CD14-positive monocyte (primary cell): ENCODE measurements at regions not wholly inside any gene's neighbourhood (a gene's known extent, or its start where the extent isn't known, plus 50 kb on each side); places are given as distances from the start of the nearest gene placed in this dataset.

Source experiments
- DNase-seq, 3 donors: peaks; one replicate each; pipeline ENCODE4 v3.0.0-alpha.2; 2011 to 2022
- H2AFZ ChIP-seq: 2 replicates; pipeline ENCODE4 v1.6.0; 2012; ENCODE audit warnings: mild to moderate bottlenecking, low read depth, low read length, inconsistent platforms; ENCODE audit not compliant: insufficient read depth, poor library complexity, severe bottlenecking
- H3K27ac ChIP-seq, 2 donors: 1 replicate in 1 of 2; 2 replicates in 1 of 2; pipeline ENCODE4 v1.5.1; 2012 to 2013; ENCODE audit warnings: low read length in 2 of 2, control low read depth in 1 of 2, inconsistent platforms in 1 of 2, low read depth in 1 of 2, mild to moderate bottlenecking in 1 of 2
- H3K27me3 ChIP-seq, 2 donors: one replicate each; pipeline versions ENCODE4 v1.6.0 to v1.6.1; 2011 to 2013; ENCODE audit warnings: low read length in 2 of 2; ENCODE audit not compliant: control insufficient read depth in 2 of 2, insufficient read depth in 2 of 2
- H3K36me3 ChIP-seq, 2 donors: replicated peaks in 1 of 2; 1 replicate in 1 of 2; 2 replicates in 1 of 2; pipeline versions ENCODE4 v1.5.1 to v1.6.1; 2012 to 2013; ENCODE audit warnings: low read length in 2 of 2, control low read depth in 1 of 2, inconsistent platforms in 1 of 2, mild to moderate bottlenecking in 1 of 2; ENCODE audit not compliant: insufficient read depth in 2 of 2, control insufficient read depth in 1 of 2
- H3K4me1 ChIP-seq, 2 donors: 1 replicate in 1 of 2; 2 replicates in 1 of 2; pipeline versions ENCODE4 v1.5.1 to v1.6.1; 2012 to 2013; ENCODE audit warnings: low read length in 2 of 2, control low read depth in 1 of 2, inconsistent platforms in 1 of 2, mild to moderate bottlenecking in 1 of 2, moderate library complexity in 1 of 2; ENCODE audit not compliant: insufficient read depth in 2 of 2, control insufficient read depth in 1 of 2
- H3K4me2 ChIP-seq: replicated peaks from 2 replicates; pipeline ENCODE3; 2012; ENCODE audit warnings: low read length, moderate library complexity, mild to moderate bottlenecking; ENCODE audit not compliant: poor library complexity, severe bottlenecking; ENCODE audit errors: extremely low read depth
- H3K4me3 ChIP-seq, 3 experiments: fragments of 200-600 bp in 1 of 3; sonication (generic) in 1 of 3; replicated peaks in 1 of 3; 1 replicate in 2 of 3; 2 replicates in 1 of 3; pipeline ENCODE4 v1.5.1; 2011 to 2013; ENCODE audit warnings: low read length in 3 of 3, mild to moderate bottlenecking in 3 of 3, control low read depth in 2 of 3, low read depth in 2 of 3, inconsistent platforms in 1 of 3, moderate library complexity in 1 of 3
- H3K79me2 ChIP-seq: 2 replicates; pipeline ENCODE4 v1.6.0; 2012; ENCODE audit warnings: mild to moderate bottlenecking, control low read depth, inconsistent platforms, low read length, moderate library complexity; ENCODE audit not compliant: insufficient read depth
- H3K9ac ChIP-seq: 2 replicates; pipeline ENCODE4 v1.6.0; 2017; ENCODE audit warnings: low read length, mild to moderate bottlenecking; ENCODE audit not compliant: insufficient read depth, poor library complexity, severe bottlenecking
- H3K9me3 ChIP-seq, 2 donors: replicated peaks in 1 of 2; 1 replicate in 1 of 2; 2 replicates in 1 of 2; pipeline versions ENCODE4 v1.5.1 to v1.6.1; 2012 to 2013; ENCODE audit warnings: low read length in 2 of 2, control low read depth in 1 of 2; ENCODE audit not compliant: control insufficient read depth in 1 of 2, insufficient read depth in 1 of 2
- H4K20me1 ChIP-seq: 2 replicates; pipeline ENCODE4 v1.6.0; 2012; ENCODE audit warnings: mild to moderate bottlenecking, low read length, control low read depth, moderate library complexity; ENCODE audit not compliant: insufficient read depth
- H3K27ac Mint-ChIP-seq, 7 donors: one replicate each; pipeline ENCODE4 v1.8.0; 2020; ENCODE audit warnings: mild to moderate bottlenecking in 7 of 7, mixed read lengths in 7 of 7, moderate library complexity in 6 of 7, inconsistent platforms in 2 of 7
- H3K27me3 Mint-ChIP-seq, 3 donors: one replicate each; pipeline ENCODE4 v1.8.0; 2021 to 2022; ENCODE audit warnings: low read depth in 3 of 3, mild to moderate bottlenecking in 3 of 3, mixed read lengths in 3 of 3, moderate library complexity in 3 of 3, inconsistent platforms in 1 of 3
- H3K36me3 Mint-ChIP-seq, 2 donors: one replicate each; pipeline ENCODE4 v1.8.0; 2020; ENCODE audit warnings: mixed read lengths in 2 of 2, inconsistent platforms in 1 of 2, mild to moderate bottlenecking in 1 of 2
- H3K4me1 Mint-ChIP-seq: one replicate; pipeline ENCODE4 v1.8.0; 2020; ENCODE audit warnings: mild to moderate bottlenecking, mixed read lengths
- H3K4me3 Mint-ChIP-seq, 2 donors: one replicate each; pipeline ENCODE4 v1.8.0; 2020; ENCODE audit warnings: mild to moderate bottlenecking in 2 of 2, mixed read lengths in 2 of 2, moderate library complexity in 1 of 2
- H3K9me3 Mint-ChIP-seq, 7 donors: one replicate each; pipeline ENCODE4 v1.8.0; 2020 to 2022; ENCODE audit warnings: mixed read lengths in 7 of 7, mild to moderate bottlenecking in 6 of 7, moderate library complexity in 6 of 7, inconsistent platforms in 2 of 7
- WGBS: methylation state at CpG from one replicate; pipeline ENCODE4 v1.1.5; 2013; ENCODE audit warnings: missing lambda C conversion rate; ENCODE audit not compliant: insufficient coverage; 5-methylcytosine and 5-hydroxymethylcytosine counted together
- intact Hi-C, 2 donors: fragments of 100-400 bp; cut with micrococcal nuclease; formaldehyde crosslinking; loops; one replicate each; pipeline versions ENCODE4 v1.15.0 to v1.15.1; 2023
- TF ChIP-seq, protein P1 (sequence below): fragments of 200-600 bp; IDR thresholded peaks from one replicate; pipeline ENCODE4 v1.8.0; 2022; ENCODE audit warnings: antibody characterized with exemption, mild to moderate bottlenecking

- Histone ChIP-seq H3K79me2 (no peaks in the 10 kb centered on the region), H2AFZ (no peak overlapping the region), H3K4me3 (no peak overlapping the region), H3K4me1 (no peaks in the 10 kb centered on the region), H3K9ac (no peak overlapping the region), H3K36me3 (no peaks in the 10 kb centered on the region), H3K9me3 (no peaks in the 10 kb centered on the region), H3K27ac (no peak overlapping the region), H3K4me2 (no peak overlapping the region), H3K27me3 (no peaks in the 10 kb centered on the region), H4K20me1 (no peaks in the 10 kb centered on the region)
- Mint-ChIP-seq H3K4me3 (no peak overlapping the region), H3K27ac (no peak overlapping the region), H3K9me3 (no peaks in the 10 kb centered on the region), H3K4me1 (no peaks in the 10 kb centered on the region), H3K36me3 (no peaks in the 10 kb centered on the region), H3K27me3 (no peaks in the 10 kb centered on the region)
- intact Hi-C loops: no loop called here
- TF ChIP-seq, protein P1, sequence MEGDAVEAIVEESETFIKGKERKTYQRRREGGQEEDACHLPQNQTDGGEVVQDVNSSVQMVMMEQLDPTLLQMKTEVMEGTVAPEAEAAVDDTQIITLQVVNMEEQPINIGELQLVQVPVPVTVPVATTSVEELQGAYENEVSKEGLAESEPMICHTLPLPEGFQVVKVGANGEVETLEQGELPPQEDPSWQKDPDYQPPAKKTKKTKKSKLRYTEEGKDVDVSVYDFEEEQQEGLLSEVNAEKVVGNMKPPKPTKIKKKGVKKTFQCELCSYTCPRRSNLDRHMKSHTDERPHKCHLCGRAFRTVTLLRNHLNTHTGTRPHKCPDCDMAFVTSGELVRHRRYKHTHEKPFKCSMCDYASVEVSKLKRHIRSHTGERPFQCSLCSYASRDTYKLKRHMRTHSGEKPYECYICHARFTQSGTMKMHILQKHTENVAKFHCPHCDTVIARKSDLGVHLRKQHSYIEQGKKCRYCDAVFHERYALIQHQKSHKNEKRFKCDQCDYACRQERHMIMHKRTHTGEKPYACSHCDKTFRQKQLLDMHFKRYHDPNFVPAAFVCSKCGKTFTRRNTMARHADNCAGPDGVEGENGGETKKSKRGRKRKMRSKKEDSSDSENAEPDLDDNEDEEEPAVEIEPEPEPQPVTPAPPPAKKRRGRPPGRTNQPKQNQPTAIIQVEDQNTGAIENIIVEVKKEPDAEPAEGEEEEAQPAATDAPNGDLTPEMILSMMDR: no peak
- DNase-seq: no peak
Measured at GRCh38 chr5:30398423-30398822, 795.1 kb upstream of the CDH6 start.

DNA sequence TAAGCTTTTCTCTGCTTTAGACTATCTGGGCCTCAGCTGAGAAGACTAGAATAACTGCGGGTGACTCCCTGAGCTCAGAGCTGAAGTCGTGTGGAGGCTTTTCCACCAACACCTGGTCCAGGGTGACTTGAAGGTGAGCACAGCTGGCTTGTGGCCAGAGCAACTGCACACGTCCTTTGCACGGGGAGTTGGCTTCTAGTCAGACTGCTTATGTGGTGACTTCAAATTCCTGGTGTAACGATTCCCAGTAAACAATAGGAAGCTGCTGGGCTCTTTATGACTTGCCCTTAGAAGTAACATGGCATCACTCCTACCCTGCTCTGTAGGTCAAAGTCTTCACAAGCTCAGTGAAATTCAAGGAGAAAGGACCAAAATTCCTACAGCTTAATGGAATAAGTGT, 800.6 kb upstream of the CDH6 start:
- H2AFZ ChIP-seq: no peak overlapping the region
- no peak overlapping the region for H3K27ac Mint-ChIP-seq
- no peaks in the 10 kb centered on the region for H3K36me3 ChIP-seq
- TF ChIP-seq, protein P1: no peak
- no peak overlapping the region for H3K27ac ChIP-seq
- peaks cover 0 to 3% (median 0%) of the 10 kb centered on the region in 3 donors for H3K27me3 Mint-ChIP-seq
- H3K4me3 ChIP-seq: no peak overlapping the region
- no peak overlapping the region for H3K4me3 Mint-ChIP-seq
- no peak overlapping the region for H3K9ac ChIP-seq
- H3K79me2 ChIP-seq: no peaks in the 10 kb centered on the region
- 88% methylated on average over 5 of the region's 5 CpGs for WGBS
- no peaks in the 10 kb centered on the region for H3K4me1 ChIP-seq
- no peak for DNase-seq
- H3K36me3 Mint-ChIP-seq: no peaks in the 10 kb centered on the region
- intact Hi-C loops: no loop called here
- H4K20me1 ChIP-seq: no peaks in the 10 kb centered on the region
- no peaks in the 10 kb centered on the region for H3K4me1 Mint-ChIP-seq
- H3K9me3 ChIP-seq: no peaks in the 10 kb centered on the region
- no peaks in the 10 kb centered on the region for H3K27me3 ChIP-seq
- H3K9me3 Mint-ChIP-seq: peaks cover 0 to 6% (median 1%) of the 10 kb centered on the region in 7 donors
- H3K4me2 ChIP-seq: no peak overlapping the region
